ENCODE measurements at regions not wholly inside any gene's neighbourhood (a gene's known extent, or its start where the extent isn't known, plus 50 kb on each side); places are given as distances from the start of the nearest gene placed in this dataset.

DNA sequence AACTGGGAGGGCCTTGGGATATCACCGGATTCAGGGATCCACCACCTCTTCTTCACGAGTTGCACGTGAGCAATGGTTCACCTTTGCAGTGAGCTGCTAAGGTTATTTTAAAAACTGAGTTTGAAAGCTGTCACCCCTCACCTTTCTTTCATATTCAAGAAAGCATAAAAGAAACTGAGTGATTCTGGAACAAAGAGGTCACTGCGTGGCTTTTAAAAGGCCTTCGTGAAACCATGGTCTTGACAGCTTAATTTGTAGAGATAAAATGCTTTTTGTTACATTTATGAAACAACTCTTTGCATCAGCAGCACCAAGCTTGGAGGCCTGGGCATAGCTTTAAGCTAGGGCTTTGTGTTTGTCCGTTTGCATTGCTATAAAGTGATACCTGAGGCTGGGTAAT lies 101.4 kb upstream of the NECTIN1 start:
- no peak overlapping the region for H3K4me3 ChIP-seq
- H2AFZ ChIP-seq (ENCODE audit: low read depth, low read length): no peak overlapping the region
- no peak for FAIRE-seq
- TF ChIP-seq ZBED1 (IDR thresholded peaks at IDR 0.05) (no peak), TGIF2 (CRISPR knock-in tag; IDR thresholded peaks at IDR 0.05) (no peak), CSDE1 (IDR thresholded peaks at IDR 0.05) (no peak), MYBL2 (IDR thresholded peaks at IDR 0.05; ENCODE audit: low read depth) (no peak), MYBL2 (CRISPR knock-in tag; IDR thresholded peaks at IDR 0.05; ENCODE audit: borderline replicate concordance) (no peak), SMARCC2 (IDR thresholded peaks at IDR 0.05; ENCODE audit: low read depth) (no peak), EP400 (IDR thresholded peaks at IDR 0.05) (no peak), RFX5 (IDR thresholded peaks at IDR 0.05; ENCODE audit: low read depth, low read length) (no peak), XRCC5 (IDR thresholded peaks at IDR 0.05; ENCODE audit: low read depth, low read length) (no peak), FOS (IDR thresholded peaks at IDR 0.05; ENCODE audit: extremely low read depth, insufficient read length) (no peak), KDM1A (IDR thresholded peaks at IDR 0.05) (no peak), NFIX (CRISPR knock-in tag; IDR thresholded peaks at IDR 0.05; ENCODE audit: low read depth) (no peak), TRIM24 (IDR thresholded peaks at IDR 0.05) (no peak), MTA1 (IDR thresholded peaks at IDR 0.05; ENCODE audit: borderline replicate concordance) (no peak), NCOA6 (IDR thresholded peaks at IDR 0.05) (no peak), SAFB (IDR thresholded peaks at IDR 0.05; ENCODE audit: borderline replicate concordance, low read depth, low read length) (no peak), POU5F1 (IDR thresholded peaks at IDR 0.05; ENCODE audit: borderline replicate concordance, low read depth, low read length, partially characterized antibody) (no peak), CREB1 (IDR thresholded peaks at IDR 0.05) (no peak), CREB1 (CRISPR knock-in tag; IDR thresholded peaks at IDR 0.05) (no peak)
- TF ChIP-seq, protein P1, sequence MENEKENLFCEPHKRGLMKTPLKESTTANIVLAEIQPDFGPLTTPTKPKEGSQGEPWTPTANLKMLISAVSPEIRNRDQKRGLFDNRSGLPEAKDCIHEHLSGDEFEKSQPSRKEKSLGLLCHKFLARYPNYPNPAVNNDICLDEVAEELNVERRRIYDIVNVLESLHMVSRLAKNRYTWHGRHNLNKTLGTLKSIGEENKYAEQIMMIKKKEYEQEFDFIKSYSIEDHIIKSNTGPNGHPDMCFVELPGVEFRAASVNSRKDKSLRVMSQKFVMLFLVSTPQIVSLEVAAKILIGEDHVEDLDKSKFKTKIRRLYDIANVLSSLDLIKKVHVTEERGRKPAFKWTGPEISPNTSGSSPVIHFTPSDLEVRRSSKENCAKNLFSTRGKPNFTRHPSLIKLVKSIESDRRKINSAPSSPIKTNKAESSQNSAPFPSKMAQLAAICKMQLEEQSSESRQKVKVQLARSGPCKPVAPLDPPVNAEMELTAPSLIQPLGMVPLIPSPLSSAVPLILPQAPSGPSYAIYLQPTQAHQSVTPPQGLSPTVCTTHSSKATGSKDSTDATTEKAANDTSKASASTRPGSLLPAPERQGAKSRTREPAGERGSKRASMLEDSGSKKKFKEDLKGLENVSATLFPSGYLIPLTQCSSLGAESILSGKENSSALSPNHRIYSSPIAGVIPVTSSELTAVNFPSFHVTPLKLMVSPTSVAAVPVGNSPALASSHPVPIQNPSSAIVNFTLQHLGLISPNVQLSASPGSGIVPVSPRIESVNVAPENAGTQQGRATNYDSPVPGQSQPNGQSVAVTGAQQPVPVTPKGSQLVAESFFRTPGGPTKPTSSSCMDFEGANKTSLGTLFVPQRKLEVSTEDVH (IDR thresholded peaks at IDR 0.05; ENCODE audit: low read depth, partially characterized antibody): no peak
- WGBS (ENCODE audit: insufficient coverage, low coverage, missing lambda C conversion rate): under 1% methylated on average over 6 of the region's 6 CpGs
- no peaks in the 10 kb centered on the region for H3K9me3 ChIP-seq (replicated peaks; ENCODE audit: control insufficient read depth, insufficient read depth, low read depth, low read length)
- H3K9ac ChIP-seq (ENCODE audit: insufficient read depth in 1 of 2, low read depth in 2 of 2, low read length in 2 of 2): no peak overlapping the region
- in situ Hi-C loops (cut with MboI) (no loop called here), intact Hi-C loops (cut with micrococcal nuclease) (no loop called here)
- H3K4me2 ChIP-seq (ENCODE audit: insufficient read depth, low read length): no peak overlapping the region
- peaks cover 0 to 17% of the 10 kb centered on the region in 2 experiments; a peak in 3 of 5 replicates for H3K27me3 ChIP-seq (ENCODE audit: control insufficient read depth in 2 of 2, insufficient read depth in 2 of 2, low read length in 2 of 2)
- no peaks in the 10 kb centered on the region for H3K36me3 ChIP-seq (ENCODE audit: control insufficient read depth, insufficient read depth, low read length)
- H3K27ac ChIP-seq (ENCODE audit: extremely low read depth, low read depth, low read length): no peak overlapping the region
- no peaks in the 10 kb centered on the region for H3K79me2 ChIP-seq (ENCODE audit: control insufficient read depth, insufficient read depth, low read length)
- CTCF ChIA-PET (ENCODE audit: low intra/inter-chr PET ratio): no interaction called here
- H4K20me1 ChIP-seq (replicated peaks; ENCODE audit: control insufficient read depth, insufficient read depth, low read length): peaks cover 4% of the 10 kb centered on the region; the same call in 1 of the 2 replicates
- no peaks in the 10 kb centered on the region for H3K4me1 ChIP-seq (replicated peaks in 1 of 2; ENCODE audit: control insufficient read depth in 2 of 2, insufficient read depth in 2 of 2, low read length in 2 of 2)
- H3K9me1 ChIP-seq (ENCODE audit: control insufficient read depth, insufficient read depth, low read length): no peaks in the 10 kb centered on the region
- POLR2A ChIA-PET: no interaction called here
- BruUV-seq (replicated peaks): no TSS peak
- DNase-seq (ENCODE audit: extremely low read depth in 1 of 4, low spot score in 3 of 4): no peak
- no peak for ATAC-seq

Data from K562 (cell line).